Astrocyte (in vitro differentiated cells and primary cell): ENCODE measurements at regions not wholly inside any gene's neighbourhood (a gene's known extent, or its start where the extent isn't known, plus 50 kb on each side); places are given as distances from the start of the nearest gene placed in this dataset.

Source experiments
- DNase-seq: peaks from one replicate; pipeline ENCODE4 v3.0.0-alpha.2; 2010; ENCODE audit warnings: low read depth
- FAIRE-seq: peaks from 2 replicates; lab custom pipeline; 2011; peaks lifted over from hg19 to GRCh38; lab: Jason Lieb, UNC
- H2AFZ ChIP-seq: 2 replicates; pipeline ENCODE4 v1.6.0; 2012; ENCODE audit warnings: low read depth, low read length, inconsistent platforms
- H3K27ac ChIP-seq: 2 replicates; pipeline ENCODE4 v1.5.1; 2011; ENCODE audit warnings: low read depth, low read length, inconsistent platforms
- H3K27me3 ChIP-seq: 2 replicates; pipeline ENCODE4 v1.6.0; 2011; ENCODE audit warnings: low read length, inconsistent platforms; ENCODE audit not compliant: insufficient read depth
- H3K36me3 ChIP-seq: 2 replicates; pipeline ENCODE4 v1.5.1; 2011; ENCODE audit warnings: low read length, inconsistent platforms; ENCODE audit not compliant: insufficient read depth
- H3K4me1 ChIP-seq: 2 replicates; pipeline ENCODE4 v1.5.1; 2011; ENCODE audit warnings: low read length, inconsistent platforms; ENCODE audit not compliant: insufficient read depth
- H3K4me2 ChIP-seq: 2 replicates; pipeline ENCODE4 v1.6.0; 2012; ENCODE audit warnings: low read length, inconsistent platforms
- H3K4me3 ChIP-seq: 2 replicates; pipeline ENCODE4 v1.5.1; 2011; ENCODE audit warnings: low read depth, mild to moderate bottlenecking, low read length, inconsistent platforms; ENCODE audit not compliant: insufficient read depth
- H3K79me2 ChIP-seq: 2 replicates; pipeline ENCODE4 v1.6.0; 2012; ENCODE audit warnings: mild to moderate bottlenecking, low read length, inconsistent platforms; ENCODE audit not compliant: insufficient read depth
- H3K9ac ChIP-seq: 2 replicates; pipeline ENCODE4 v1.6.0; 2012; ENCODE audit warnings: mild to moderate bottlenecking, low read length, inconsistent platforms
- H3K9me3 ChIP-seq: 2 replicates; pipeline ENCODE4 v1.5.1; 2012; ENCODE audit warnings: low read depth, mild to moderate bottlenecking, low read length, inconsistent platforms; ENCODE audit not compliant: insufficient read depth
- H4K20me1 ChIP-seq: 2 replicates; pipeline ENCODE4 v1.6.0; 2012; ENCODE audit warnings: low read length, inconsistent platforms; ENCODE audit not compliant: insufficient read depth
- H3K27ac Mint-ChIP-seq: one replicate; pipeline ENCODE4 v1.8.0; 2021; ENCODE audit warnings: mild to moderate bottlenecking, mixed read lengths; ENCODE audit not compliant: unreplicated experiment
- H3K27me3 Mint-ChIP-seq: one replicate; pipeline ENCODE4 v1.8.0; 2021; ENCODE audit warnings: low read depth, mixed read lengths; ENCODE audit not compliant: unreplicated experiment
- H3K36me3 Mint-ChIP-seq: one replicate; pipeline ENCODE4 v1.8.0; 2021; ENCODE audit warnings: low read depth, mixed read lengths; ENCODE audit not compliant: unreplicated experiment
- H3K4me1 Mint-ChIP-seq: one replicate; pipeline ENCODE4 v1.8.0; 2021; ENCODE audit warnings: low read depth, mixed read lengths; ENCODE audit not compliant: unreplicated experiment
- H3K4me3 Mint-ChIP-seq: one replicate; pipeline ENCODE4 v1.8.0; 2021; ENCODE audit warnings: mild to moderate bottlenecking, moderate library complexity, mixed read lengths; ENCODE audit not compliant: unreplicated experiment
- H3K9me3 Mint-ChIP-seq: one replicate; pipeline ENCODE4 v1.8.0; 2021; ENCODE audit warnings: mild to moderate bottlenecking, mixed read lengths; ENCODE audit not compliant: unreplicated experiment
- EZH2 ChIP-seq: IDR thresholded peaks from 2 replicates; pipeline ENCODE4 v1.6.1; 2012; ENCODE audit warnings: mild to moderate bottlenecking, low read length, inconsistent platforms; ENCODE audit not compliant: insufficient read depth
- TF ChIP-seq, protein P1 (sequence below): IDR thresholded peaks from 2 replicates; pipeline ENCODE4 v1.5.1; 2011; ENCODE audit warnings: low read depth, mild to moderate bottlenecking, inconsistent platforms, low read length, moderate library complexity; ENCODE audit not compliant: insufficient read depth

DNA sequence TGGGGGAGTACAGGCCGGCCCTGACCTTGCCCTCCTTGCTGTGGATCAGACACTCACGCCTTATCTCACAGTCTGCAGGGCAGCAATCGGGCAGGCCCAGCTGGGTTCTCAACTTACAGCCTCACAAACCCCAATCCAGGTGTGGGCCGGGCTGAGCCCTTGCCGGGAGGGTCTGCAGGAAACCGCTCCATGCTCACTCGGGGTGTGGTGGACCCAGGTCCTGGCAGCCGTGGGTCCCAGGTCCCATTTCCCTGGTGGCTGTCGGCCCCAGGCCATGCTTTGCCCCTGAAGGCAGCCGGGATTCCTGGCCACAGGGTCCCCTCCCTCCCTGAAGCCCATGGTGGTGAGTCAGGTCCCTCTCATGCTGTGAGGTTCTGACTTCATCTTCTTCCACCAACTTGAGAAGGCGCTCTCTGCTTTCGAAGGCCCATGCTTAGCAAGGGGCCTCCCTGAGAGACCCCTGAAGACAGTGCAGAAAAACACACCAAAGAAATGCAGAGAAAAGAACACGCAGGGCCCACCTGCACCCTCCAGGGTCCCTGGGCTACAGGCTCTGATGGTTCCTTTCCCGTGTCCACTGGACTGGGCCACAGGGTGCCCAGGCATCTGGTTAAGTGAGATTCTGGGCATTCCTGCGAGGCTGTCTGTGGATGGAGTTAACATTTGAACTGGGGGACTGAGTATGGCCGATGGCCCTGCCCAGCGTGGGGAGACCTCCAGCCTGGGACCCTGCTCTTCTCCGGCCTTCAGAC is 588.2 kb downstream of the BRD1 start:
- FAIRE-seq: no peak
- no peak overlapping the region for H3K4me3 ChIP-seq
- H3K27ac Mint-ChIP-seq: no peak overlapping the region
- no peak for DNase-seq
- TF ChIP-seq, protein P1, sequence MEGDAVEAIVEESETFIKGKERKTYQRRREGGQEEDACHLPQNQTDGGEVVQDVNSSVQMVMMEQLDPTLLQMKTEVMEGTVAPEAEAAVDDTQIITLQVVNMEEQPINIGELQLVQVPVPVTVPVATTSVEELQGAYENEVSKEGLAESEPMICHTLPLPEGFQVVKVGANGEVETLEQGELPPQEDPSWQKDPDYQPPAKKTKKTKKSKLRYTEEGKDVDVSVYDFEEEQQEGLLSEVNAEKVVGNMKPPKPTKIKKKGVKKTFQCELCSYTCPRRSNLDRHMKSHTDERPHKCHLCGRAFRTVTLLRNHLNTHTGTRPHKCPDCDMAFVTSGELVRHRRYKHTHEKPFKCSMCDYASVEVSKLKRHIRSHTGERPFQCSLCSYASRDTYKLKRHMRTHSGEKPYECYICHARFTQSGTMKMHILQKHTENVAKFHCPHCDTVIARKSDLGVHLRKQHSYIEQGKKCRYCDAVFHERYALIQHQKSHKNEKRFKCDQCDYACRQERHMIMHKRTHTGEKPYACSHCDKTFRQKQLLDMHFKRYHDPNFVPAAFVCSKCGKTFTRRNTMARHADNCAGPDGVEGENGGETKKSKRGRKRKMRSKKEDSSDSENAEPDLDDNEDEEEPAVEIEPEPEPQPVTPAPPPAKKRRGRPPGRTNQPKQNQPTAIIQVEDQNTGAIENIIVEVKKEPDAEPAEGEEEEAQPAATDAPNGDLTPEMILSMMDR: no peak
- no peak for TF ChIP-seq EZH2
- H3K36me3 Mint-ChIP-seq: no peaks in the 10 kb centered on the region
- peaks cover 25% of the 10 kb centered on the region for H3K27me3 Mint-ChIP-seq
- no peaks in the 10 kb centered on the region for H3K4me1 ChIP-seq
- H3K79me2 ChIP-seq: no peaks in the 10 kb centered on the region
- H3K4me3 Mint-ChIP-seq: no peak overlapping the region
- H3K9me3 ChIP-seq: peaks cover 17% of the 10 kb centered on the region
- no peaks in the 10 kb centered on the region for H4K20me1 ChIP-seq
- no peak overlapping the region for H3K9ac ChIP-seq
- H3K4me1 Mint-ChIP-seq: no peaks in the 10 kb centered on the region
- H3K27me3 ChIP-seq: no peaks in the 10 kb centered on the region
- no peak overlapping the region for H3K27ac ChIP-seq
- no peak overlapping the region for H3K4me2 ChIP-seq
- no peaks in the 10 kb centered on the region for H3K9me3 Mint-ChIP-seq
- no peak overlapping the region for H2AFZ ChIP-seq
- no peaks in the 10 kb centered on the region for H3K36me3 ChIP-seq

DNA sequence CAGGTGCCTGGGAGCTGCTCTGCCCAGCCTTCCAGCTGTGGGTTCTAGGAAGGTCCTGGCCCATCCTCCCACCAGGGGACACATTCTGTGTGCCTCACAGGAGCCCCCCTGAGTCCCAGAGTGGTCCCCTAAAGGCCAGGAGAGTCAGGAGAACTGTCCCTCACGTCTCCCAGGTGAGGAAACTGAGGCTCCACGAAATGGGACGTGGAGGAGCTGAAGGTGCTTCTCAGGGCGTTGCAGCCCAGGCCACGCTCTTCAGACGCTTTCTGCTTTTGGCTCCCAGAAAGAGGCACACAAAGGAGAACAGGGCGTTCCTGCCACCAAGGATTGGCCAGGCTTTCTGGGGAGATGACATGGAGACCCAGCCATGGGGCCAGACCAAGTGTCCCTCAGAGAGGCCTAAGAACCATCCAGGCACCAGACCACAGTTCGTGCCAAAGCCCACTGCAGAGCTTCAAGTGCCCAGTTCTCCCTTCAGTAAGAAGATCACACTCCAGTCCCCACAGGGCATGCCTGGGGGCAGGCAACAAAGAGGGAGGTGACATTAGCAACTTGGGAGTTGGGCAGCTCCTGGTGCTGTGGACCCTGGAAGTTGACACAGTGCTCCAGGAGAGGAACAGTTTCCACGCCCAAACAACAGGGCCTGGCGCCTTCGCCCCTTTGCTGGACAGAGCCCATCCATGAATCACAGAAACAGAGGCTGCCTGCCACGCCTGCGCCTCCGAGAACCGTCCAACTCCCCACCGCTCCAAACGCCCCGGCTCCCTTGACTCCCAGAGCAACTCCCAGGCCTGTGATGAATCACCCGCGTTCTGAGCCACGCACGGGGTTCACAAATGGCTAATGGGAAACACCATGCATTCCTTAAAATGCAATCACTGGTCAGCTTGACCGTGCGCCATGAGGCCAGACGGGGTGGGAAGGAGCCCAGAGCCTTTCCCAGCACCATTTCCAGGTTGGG is 589.2 kb downstream of the BRD1 start:
- no peaks in the 10 kb centered on the region for H3K36me3 Mint-ChIP-seq
- no peak for TF ChIP-seq EZH2
- TF ChIP-seq, protein P1: no peak
- no peaks in the 10 kb centered on the region for H3K27me3 ChIP-seq
- H3K4me3 ChIP-seq: no peak overlapping the region
- H3K9ac ChIP-seq: no peak overlapping the region
- H3K36me3 ChIP-seq: no peaks in the 10 kb centered on the region
- no peaks in the 10 kb centered on the region for H4K20me1 ChIP-seq
- no peaks in the 10 kb centered on the region for H3K4me1 Mint-ChIP-seq
- H2AFZ ChIP-seq: no peak overlapping the region
- FAIRE-seq (no peak), DNase-seq (no peak)
- no peak overlapping the region for H3K27ac Mint-ChIP-seq
- H3K4me3 Mint-ChIP-seq: no peak overlapping the region
- no peak overlapping the region for H3K27ac ChIP-seq
- peaks cover 21% of the 10 kb centered on the region for H3K27me3 Mint-ChIP-seq
- no peak overlapping the region for H3K4me2 ChIP-seq
- no peaks in the 10 kb centered on the region for H3K79me2 ChIP-seq
- H3K9me3 Mint-ChIP-seq: no peaks in the 10 kb centered on the region
- H3K9me3 ChIP-seq: peaks cover 12% of the 10 kb centered on the region
- H3K4me1 ChIP-seq: no peaks in the 10 kb centered on the region
